CD14-positive monocyte (primary cell): ENCODE measurements at regions not wholly inside any gene's neighbourhood (a gene's known extent, or its start where the extent isn't known, plus 50 kb on each side); places are given as distances from the start of the nearest gene placed in this dataset.

ENCODE experiments used
- DNase-seq, 3 donors: peaks; one replicate each; pipeline ENCODE4 v3.0.0-alpha.2; 2011 to 2022
- H2AFZ ChIP-seq: 2 replicates; pipeline ENCODE4 v1.6.0; 2012; ENCODE audit warnings: mild to moderate bottlenecking, low read depth, low read length, inconsistent platforms; ENCODE audit not compliant: insufficient read depth, poor library complexity, severe bottlenecking
- H3K27ac ChIP-seq, 2 donors: 1 replicate in 1 of 2; 2 replicates in 1 of 2; pipeline ENCODE4 v1.5.1; 2012 to 2013; ENCODE audit warnings: low read length in 2 of 2, control low read depth in 1 of 2, inconsistent platforms in 1 of 2, low read depth in 1 of 2, mild to moderate bottlenecking in 1 of 2
- H3K27me3 ChIP-seq, 2 donors: one replicate each; pipeline versions ENCODE4 v1.6.0 to v1.6.1; 2011 to 2013; ENCODE audit warnings: low read length in 2 of 2; ENCODE audit not compliant: control insufficient read depth in 2 of 2, insufficient read depth in 2 of 2
- H3K36me3 ChIP-seq, 2 donors: replicated peaks in 1 of 2; 1 replicate in 1 of 2; 2 replicates in 1 of 2; pipeline versions ENCODE4 v1.5.1 to v1.6.1; 2012 to 2013; ENCODE audit warnings: low read length in 2 of 2, control low read depth in 1 of 2, inconsistent platforms in 1 of 2, mild to moderate bottlenecking in 1 of 2; ENCODE audit not compliant: insufficient read depth in 2 of 2, control insufficient read depth in 1 of 2
- H3K4me1 ChIP-seq, 2 donors: 1 replicate in 1 of 2; 2 replicates in 1 of 2; pipeline versions ENCODE4 v1.5.1 to v1.6.1; 2012 to 2013; ENCODE audit warnings: low read length in 2 of 2, control low read depth in 1 of 2, inconsistent platforms in 1 of 2, mild to moderate bottlenecking in 1 of 2, moderate library complexity in 1 of 2; ENCODE audit not compliant: insufficient read depth in 2 of 2, control insufficient read depth in 1 of 2
- H3K4me2 ChIP-seq: replicated peaks from 2 replicates; pipeline ENCODE3; 2012; ENCODE audit warnings: low read length, moderate library complexity, mild to moderate bottlenecking; ENCODE audit not compliant: poor library complexity, severe bottlenecking; ENCODE audit errors: extremely low read depth
- H3K4me3 ChIP-seq, 3 experiments: fragments of 200-600 bp in 1 of 3; sonication (generic) in 1 of 3; replicated peaks in 1 of 3; 1 replicate in 2 of 3; 2 replicates in 1 of 3; pipeline ENCODE4 v1.5.1; 2011 to 2013; ENCODE audit warnings: low read length in 3 of 3, mild to moderate bottlenecking in 3 of 3, control low read depth in 2 of 3, low read depth in 2 of 3, inconsistent platforms in 1 of 3, moderate library complexity in 1 of 3
- H3K79me2 ChIP-seq: 2 replicates; pipeline ENCODE4 v1.6.0; 2012; ENCODE audit warnings: mild to moderate bottlenecking, control low read depth, inconsistent platforms, low read length, moderate library complexity; ENCODE audit not compliant: insufficient read depth
- H3K9ac ChIP-seq: 2 replicates; pipeline ENCODE4 v1.6.0; 2017; ENCODE audit warnings: low read length, mild to moderate bottlenecking; ENCODE audit not compliant: insufficient read depth, poor library complexity, severe bottlenecking
- H3K9me3 ChIP-seq, 2 donors: replicated peaks in 1 of 2; 1 replicate in 1 of 2; 2 replicates in 1 of 2; pipeline versions ENCODE4 v1.5.1 to v1.6.1; 2012 to 2013; ENCODE audit warnings: low read length in 2 of 2, control low read depth in 1 of 2; ENCODE audit not compliant: control insufficient read depth in 1 of 2, insufficient read depth in 1 of 2
- H4K20me1 ChIP-seq: 2 replicates; pipeline ENCODE4 v1.6.0; 2012; ENCODE audit warnings: mild to moderate bottlenecking, low read length, control low read depth, moderate library complexity; ENCODE audit not compliant: insufficient read depth
- H3K27ac Mint-ChIP-seq, 7 donors: one replicate each; pipeline ENCODE4 v1.8.0; 2020; ENCODE audit warnings: mild to moderate bottlenecking in 7 of 7, mixed read lengths in 7 of 7, moderate library complexity in 6 of 7, inconsistent platforms in 2 of 7
- H3K27me3 Mint-ChIP-seq, 3 donors: one replicate each; pipeline ENCODE4 v1.8.0; 2021 to 2022; ENCODE audit warnings: low read depth in 3 of 3, mild to moderate bottlenecking in 3 of 3, mixed read lengths in 3 of 3, moderate library complexity in 3 of 3, inconsistent platforms in 1 of 3
- H3K36me3 Mint-ChIP-seq, 2 donors: one replicate each; pipeline ENCODE4 v1.8.0; 2020; ENCODE audit warnings: mixed read lengths in 2 of 2, inconsistent platforms in 1 of 2, mild to moderate bottlenecking in 1 of 2
- H3K4me1 Mint-ChIP-seq: one replicate; pipeline ENCODE4 v1.8.0; 2020; ENCODE audit warnings: mild to moderate bottlenecking, mixed read lengths
- H3K4me3 Mint-ChIP-seq, 2 donors: one replicate each; pipeline ENCODE4 v1.8.0; 2020; ENCODE audit warnings: mild to moderate bottlenecking in 2 of 2, mixed read lengths in 2 of 2, moderate library complexity in 1 of 2
- H3K9me3 Mint-ChIP-seq, 7 donors: one replicate each; pipeline ENCODE4 v1.8.0; 2020 to 2022; ENCODE audit warnings: mixed read lengths in 7 of 7, mild to moderate bottlenecking in 6 of 7, moderate library complexity in 6 of 7, inconsistent platforms in 2 of 7
- WGBS: methylation state at CpG from one replicate; pipeline ENCODE4 v1.1.5; 2013; ENCODE audit warnings: missing lambda C conversion rate; ENCODE audit not compliant: insufficient coverage; 5-methylcytosine and 5-hydroxymethylcytosine counted together
- intact Hi-C, 2 donors: fragments of 100-400 bp; cut with micrococcal nuclease; formaldehyde crosslinking; loops; one replicate each; pipeline versions ENCODE4 v1.15.0 to v1.15.1; 2023
- TF ChIP-seq, protein P1 (sequence below): fragments of 200-600 bp; IDR thresholded peaks from one replicate; pipeline ENCODE4 v1.8.0; 2022; ENCODE audit warnings: antibody characterized with exemption, mild to moderate bottlenecking

DNA sequence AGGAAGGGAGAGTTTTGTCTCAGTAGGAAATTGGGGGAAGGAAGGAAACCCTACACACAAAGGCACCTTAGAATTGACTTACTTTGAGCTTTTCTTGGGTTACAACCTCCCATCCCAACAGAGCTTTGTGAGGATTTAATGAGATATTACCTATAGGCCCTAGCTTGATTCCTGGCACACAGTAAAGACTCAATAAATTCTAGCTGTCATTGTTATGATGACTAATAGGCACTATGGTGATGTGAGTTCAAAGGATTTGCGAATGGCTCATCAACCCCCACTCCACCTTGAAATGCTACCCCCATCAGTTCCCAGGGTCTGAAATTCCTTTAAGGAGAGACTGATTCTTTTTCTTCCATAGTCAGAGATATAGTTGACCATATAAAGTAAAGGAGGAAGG, 67.9 kb upstream of the SMNDC1 start:
- intact Hi-C loops, result no loop called here
- Histone ChIP-seq H3K9me3 (no peaks in the 10 kb centered on the region), H3K9ac (no peak overlapping the region), H3K27me3 (no peaks in the 10 kb centered on the region), H2AFZ (no peak overlapping the region), H3K79me2 (no peaks in the 10 kb centered on the region), H3K4me2 (no peak overlapping the region), H3K27ac (no peak overlapping the region), H3K4me3 (no peak overlapping the region), H3K4me1 (peaks cover 5 to 7% of the 10 kb centered on the region in 2 donors), H3K36me3 (no peaks in the 10 kb centered on the region), H4K20me1 (no peaks in the 10 kb centered on the region)
- H3K4me3 Mint-ChIP-seq, result no peak overlapping the region
- peaks cover 2 to 6% (median 5%) of the 10 kb centered on the region in 3 donors for H3K27me3 Mint-ChIP-seq
- H3K4me1 Mint-ChIP-seq, result peaks cover 14% of the 10 kb centered on the region
- TF ChIP-seq, protein P1, sequence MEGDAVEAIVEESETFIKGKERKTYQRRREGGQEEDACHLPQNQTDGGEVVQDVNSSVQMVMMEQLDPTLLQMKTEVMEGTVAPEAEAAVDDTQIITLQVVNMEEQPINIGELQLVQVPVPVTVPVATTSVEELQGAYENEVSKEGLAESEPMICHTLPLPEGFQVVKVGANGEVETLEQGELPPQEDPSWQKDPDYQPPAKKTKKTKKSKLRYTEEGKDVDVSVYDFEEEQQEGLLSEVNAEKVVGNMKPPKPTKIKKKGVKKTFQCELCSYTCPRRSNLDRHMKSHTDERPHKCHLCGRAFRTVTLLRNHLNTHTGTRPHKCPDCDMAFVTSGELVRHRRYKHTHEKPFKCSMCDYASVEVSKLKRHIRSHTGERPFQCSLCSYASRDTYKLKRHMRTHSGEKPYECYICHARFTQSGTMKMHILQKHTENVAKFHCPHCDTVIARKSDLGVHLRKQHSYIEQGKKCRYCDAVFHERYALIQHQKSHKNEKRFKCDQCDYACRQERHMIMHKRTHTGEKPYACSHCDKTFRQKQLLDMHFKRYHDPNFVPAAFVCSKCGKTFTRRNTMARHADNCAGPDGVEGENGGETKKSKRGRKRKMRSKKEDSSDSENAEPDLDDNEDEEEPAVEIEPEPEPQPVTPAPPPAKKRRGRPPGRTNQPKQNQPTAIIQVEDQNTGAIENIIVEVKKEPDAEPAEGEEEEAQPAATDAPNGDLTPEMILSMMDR, result no peak
- no peaks in the 10 kb centered on the region for H3K9me3 Mint-ChIP-seq
- no peaks in the 10 kb centered on the region for H3K36me3 Mint-ChIP-seq
- DNase-seq, result no peak
- H3K27ac Mint-ChIP-seq, result no peak overlapping the region
- WGBS, result no CpG with 5 or more reads among the region's 1 CpG

DNA sequence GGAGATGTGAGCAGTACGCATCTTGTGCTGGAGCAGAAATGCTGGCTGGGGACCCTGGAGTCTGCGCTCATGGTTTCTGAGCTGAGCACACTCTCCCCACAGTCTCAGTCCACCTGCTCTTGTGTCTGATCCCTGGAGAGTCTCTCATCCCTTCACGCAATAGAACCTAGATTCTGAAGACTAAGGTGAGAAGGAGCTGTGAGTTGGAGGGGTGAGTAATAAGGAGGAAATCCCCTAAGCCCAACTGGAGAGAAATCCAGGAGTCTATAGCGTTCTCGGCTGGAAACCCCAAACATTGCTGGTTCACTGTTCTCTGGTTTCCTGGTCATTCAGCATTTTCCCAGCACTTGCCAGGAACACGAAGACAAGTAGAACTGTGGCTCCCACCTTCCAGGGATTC, 68.3 kb upstream of the SMNDC1 start:
- H3K27me3 ChIP-seq, result no peaks in the 10 kb centered on the region
- H3K36me3 ChIP-seq, result no peaks in the 10 kb centered on the region
- H3K4me1 ChIP-seq, result peaks cover 5 to 7% of the 10 kb centered on the region in 2 donors
- no peak overlapping the region for H3K4me3 ChIP-seq
- H3K27ac Mint-ChIP-seq, result no peak overlapping the region
- H3K4me3 Mint-ChIP-seq, result no peak overlapping the region
- no peaks in the 10 kb centered on the region for H3K9me3 Mint-ChIP-seq
- no peak overlapping the region for H3K4me2 ChIP-seq
- 100% methylated on average over 2 of the region's 6 CpGs for whole genome bisulfite sequencing
- H3K27ac ChIP-seq, result no peak overlapping the region
- H2AFZ ChIP-seq, result no peak overlapping the region
- H3K9me3 ChIP-seq, result no peaks in the 10 kb centered on the region
- TF ChIP-seq, protein P1, result no peak
- no peaks in the 10 kb centered on the region for H4K20me1 ChIP-seq
- H3K4me1 Mint-ChIP-seq, result peaks cover 14% of the 10 kb centered on the region
- peaks cover 2 to 7% (median 6%) of the 10 kb centered on the region in 3 donors for H3K27me3 Mint-ChIP-seq
- no peaks in the 10 kb centered on the region for H3K79me2 ChIP-seq
- peak in 1 of 3 donors; percentile 22 for DNase-seq
- no peaks in the 10 kb centered on the region for H3K36me3 Mint-ChIP-seq
- intact Hi-C loops, result no loop called here
- H3K9ac ChIP-seq, result no peak overlapping the region
